HG03439 (cell line): ENCODE measurements at regions not wholly inside any gene's neighbourhood (a gene's known extent, or its start where the extent isn't known, plus 50 kb on each side); places are given as distances from the start of the nearest gene placed in this dataset.
"Not testable (repeated sequence)": the region's sequence is repeated elsewhere in the genome, so short reads cannot be mapped to it uniquely, and the experiment has no call there.

ENCODE experiments used
- ATAC-seq: cut with Tn5 transposase; IDR thresholded peaks from one replicate; pipeline ENCODE4 v1.9.1; 2021; ENCODE audit warnings: mild to moderate bottlenecking, moderate library complexity; ENCODE audit not compliant: unreplicated experiment

DNA sequence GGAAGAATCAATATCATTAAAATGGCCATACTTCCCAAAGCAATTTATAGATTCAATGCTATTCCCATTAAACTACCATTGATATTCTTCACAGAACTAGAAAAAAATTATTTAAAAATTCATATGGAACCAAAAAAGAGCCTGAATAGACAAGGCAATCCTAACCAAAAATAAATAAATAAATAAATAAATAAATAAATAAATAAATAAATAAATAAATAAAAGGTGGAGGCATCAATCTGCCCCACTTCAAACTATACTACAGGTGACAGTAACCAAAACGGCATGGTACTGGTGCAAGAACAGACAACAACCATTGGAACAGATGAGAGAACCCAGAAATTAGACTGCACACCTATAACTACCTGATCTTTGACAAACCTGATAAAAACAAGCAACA, 598.5 kb upstream of the GRM3 start:
- ATAC-seq: not testable (repeated sequence)

DNA sequence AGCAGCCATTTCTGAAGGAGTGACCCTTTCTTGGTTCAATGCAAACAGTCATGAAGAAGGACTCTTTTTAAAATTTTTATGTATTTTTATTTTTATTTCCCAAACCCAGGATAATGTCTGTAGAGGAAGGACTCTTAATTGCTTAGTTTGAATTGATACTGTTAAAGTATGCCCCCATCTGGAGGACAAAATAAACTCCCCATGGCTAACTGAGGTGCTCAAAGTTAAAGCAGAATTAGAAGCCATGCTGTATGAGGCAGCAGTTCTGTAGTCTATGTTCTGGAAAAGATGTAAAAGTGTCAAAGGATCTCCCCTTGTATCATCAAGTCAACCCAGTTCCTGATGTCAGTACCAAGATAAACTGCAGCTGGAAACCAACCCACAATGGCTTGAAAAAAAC, 617.9 kb upstream of the GRM3 start:
- no peak for ATAC-seq

DNA sequence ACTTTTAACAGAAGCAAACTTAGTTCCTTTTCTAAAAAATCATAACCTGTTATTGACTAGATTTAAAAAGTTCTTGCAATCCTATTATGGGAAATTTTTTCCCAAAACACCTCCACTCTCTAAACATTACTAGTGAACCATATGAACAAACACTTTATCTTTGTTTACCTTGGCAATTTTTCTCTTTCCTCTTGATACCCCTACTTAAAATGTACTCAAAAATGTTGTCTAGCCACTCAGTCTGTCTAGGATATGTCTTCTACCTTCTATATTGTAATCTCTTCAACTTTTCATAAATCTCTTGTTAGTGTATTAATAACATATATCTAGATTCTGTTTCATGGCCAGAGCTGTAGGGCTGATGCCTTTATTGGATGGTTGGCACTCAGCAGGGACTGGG, 630.0 kb upstream of the GRM3 start:
- ATAC-seq: no peak

DNA sequence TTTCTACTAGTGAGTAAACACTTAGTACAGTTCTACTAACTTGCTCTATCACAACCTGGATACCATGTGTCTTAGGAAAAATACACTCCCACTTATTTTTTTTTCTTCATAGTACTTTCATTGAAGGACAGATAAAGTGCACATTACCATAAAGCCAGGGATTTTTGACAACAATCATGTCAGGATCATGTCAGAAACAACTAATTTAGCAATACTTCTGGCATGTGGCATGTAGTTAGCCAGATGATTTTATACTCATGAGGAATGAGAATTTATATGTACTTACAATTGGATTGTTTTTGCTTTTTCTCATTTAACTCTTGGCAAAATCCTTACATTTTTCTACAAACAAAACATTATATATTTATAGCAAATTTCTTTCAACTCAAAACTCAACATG, 630.7 kb upstream of the GRM3 start:
- ATAC-seq: no peak

DNA sequence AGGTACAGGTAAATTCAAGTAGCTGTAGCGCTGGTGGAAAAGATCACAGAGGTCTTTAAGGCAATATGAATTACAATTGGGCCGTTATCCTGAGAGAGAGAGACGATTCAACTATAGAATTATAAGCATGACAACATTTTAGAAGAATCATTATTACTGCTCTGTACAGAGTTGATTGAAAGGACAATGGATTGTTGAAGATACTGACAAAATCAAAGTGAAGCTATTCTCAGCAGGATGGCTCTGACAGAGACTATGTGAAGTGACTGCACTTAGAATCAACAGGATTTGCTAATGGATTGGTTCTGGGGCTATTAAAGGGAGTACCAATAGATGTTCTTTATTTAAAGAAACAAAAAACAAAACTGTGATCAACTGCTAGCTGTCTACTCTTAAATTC, 634.8 kb upstream of the GRM3 start:
- ATAC-seq: no peak

DNA sequence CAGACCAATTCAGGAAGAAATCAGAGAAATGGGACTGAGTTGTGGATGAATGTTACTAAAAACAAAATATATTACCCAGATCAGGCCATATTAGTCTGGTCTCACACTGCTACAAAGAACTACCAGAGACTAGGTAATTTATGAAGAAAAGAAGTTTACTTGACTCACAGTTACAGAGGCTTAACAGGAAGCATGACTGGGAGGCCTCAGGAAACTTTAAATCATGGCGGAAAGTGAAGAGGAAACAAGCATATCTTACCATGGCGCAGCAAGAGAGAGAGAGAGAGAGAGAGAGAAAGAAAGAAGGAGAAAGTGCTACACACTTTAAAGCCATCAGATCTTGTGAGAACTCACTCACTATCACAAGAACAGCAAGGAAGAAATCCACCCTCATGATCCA, 636.8 kb upstream of the GRM3 start:
- no peak for ATAC-seq

DNA sequence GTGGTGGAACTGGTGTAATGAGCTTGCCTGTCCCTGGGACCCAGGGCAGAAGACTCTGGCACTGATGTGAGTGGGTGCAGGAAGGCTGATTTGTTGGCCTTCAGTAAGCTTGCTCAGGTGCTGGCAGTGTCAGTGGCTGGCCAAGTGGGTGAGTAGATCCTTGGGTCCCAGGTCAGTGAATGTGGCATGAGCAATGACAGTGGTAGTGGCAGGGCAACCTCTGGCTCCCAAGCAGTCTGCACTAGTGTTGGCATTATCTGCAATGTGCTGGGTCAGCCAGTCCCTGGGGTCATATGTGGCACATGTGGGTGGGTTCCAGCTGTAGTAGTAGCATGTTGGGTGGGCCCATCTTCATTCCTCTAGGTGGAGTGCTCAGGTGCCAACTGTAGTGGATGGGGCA, 640.9 kb upstream of the GRM3 start:
- ATAC-seq: no peak

DNA sequence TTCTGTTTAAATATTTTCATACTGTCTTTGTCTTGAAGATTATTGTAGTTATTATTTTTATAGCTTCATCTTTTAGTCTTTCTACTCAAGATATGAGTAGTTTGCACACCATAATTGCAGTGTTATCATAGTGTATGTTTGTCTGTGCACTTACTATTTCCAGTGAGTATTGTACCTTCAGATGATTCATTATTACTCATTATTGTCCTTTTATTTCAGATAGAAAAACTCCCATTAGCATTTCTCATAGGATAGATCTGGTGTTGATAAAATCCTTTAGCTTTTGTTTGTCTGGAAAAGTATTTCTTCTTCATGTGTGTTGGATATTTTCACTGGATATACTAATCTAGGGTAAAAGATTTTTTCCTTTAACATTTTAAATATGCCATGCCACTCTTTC, 646.2 kb upstream of the GRM3 start:
- no peak for ATAC-seq

DNA sequence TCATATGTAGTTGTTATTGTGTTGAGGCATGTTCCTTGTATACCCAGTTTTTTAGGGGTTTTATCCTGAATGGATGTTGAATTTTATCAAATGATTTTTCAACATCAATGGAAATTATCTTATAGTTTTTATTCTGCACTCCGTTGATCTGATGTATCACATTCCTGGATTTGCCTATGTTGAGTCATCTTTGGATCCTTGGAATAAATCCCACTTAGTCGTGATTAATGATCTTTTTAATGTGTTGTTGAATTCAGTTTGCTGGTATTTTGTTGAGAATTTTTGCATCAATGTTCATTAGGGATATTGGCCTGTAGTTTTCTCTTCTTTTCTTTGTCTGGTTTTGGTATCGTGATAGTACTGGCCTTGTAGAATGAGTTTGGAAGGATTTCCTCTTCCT, 648.6 kb upstream of the GRM3 start:
- ATAC-seq: no peak

DNA sequence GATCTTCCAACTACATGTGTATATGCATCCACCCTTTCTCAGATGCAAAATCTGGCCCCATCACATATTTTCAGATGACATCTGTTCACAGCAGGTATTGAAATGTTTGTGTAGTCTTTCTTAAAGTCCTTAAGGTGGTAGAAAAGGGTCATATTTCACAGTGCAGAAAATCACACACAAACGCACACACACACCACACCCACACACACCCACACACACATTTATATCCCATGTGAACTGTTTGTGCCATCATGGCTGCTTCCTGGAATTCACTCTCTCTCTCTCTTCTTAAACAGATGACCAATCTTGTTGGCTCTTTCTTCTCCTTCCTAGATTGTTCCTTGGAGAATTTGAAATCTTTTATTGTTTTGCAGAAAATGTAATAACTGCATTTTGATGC, 663.0 kb upstream of the GRM3 start:
- no peak for ATAC-seq

DNA sequence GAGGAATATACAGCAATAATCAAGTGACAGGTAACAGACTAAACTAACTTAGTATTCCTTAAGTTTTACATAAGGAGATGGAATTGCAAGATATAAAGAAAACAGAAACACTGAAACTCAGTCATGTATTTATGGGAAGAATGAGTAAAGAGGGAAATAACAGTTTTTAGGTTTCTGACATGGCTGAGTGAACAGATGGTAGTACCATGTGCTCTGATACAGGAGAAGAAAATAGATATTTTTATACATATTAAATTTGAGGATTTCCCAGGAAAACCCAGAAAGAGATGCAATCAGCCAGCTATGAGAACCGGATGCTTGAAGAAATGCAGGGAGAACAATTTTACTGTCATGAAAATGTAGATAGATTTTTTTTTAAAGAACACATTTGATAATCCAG, 669.5 kb upstream of the GRM3 start:
- ATAC-seq: no peak

DNA sequence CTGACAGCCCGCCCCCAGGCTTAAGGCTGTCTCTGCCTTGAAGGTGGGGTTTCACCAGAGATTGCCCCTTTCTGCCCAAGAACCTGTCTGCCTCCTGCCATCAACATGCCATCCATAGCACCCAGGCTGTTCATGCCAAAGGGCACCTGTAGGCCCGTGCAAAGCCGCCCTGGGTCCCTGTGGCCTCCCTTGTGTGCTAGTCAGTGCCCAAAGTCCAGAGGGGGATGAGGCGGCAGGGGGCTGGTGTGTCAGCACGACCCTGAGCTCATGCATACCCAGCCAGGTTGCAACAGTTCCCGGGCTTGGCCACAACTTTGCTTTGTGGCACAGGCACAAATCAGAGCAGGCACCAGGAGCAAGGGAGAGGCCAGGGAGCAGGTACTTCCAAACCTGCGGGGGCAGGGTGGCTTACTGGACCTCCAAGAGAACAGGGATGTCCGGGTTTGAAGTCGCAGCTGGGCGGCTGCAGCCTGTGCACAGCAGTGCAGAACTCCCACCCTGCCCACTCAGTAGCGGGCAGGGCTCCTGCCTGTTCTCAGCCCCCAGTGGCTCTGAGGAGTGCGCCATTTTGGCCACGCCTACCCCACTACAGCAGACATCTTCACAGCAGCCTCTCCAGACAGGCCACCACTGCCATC, 671.1 kb upstream of the GRM3 start:
- no peak for ATAC-seq

DNA sequence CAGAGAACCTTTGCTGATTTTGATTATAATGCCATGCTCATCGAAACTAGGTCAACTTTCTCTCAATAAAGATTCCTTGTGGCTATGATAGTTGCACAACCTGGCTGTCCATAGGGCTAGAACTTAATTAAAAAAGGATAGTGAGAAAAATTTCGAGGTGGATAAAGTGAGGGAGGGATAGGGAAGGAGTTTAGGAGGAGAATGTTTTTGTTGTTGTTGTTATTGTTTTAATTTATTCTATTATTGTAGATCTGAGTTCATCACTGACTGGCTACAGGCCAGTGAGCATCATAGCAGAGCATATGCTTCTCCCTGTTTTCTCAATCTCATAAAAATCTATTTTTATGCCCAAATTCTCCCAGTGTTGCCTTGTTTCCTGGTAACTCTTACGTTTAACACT, 688.7 kb upstream of the GRM3 start:
- ATAC-seq: no peak

DNA sequence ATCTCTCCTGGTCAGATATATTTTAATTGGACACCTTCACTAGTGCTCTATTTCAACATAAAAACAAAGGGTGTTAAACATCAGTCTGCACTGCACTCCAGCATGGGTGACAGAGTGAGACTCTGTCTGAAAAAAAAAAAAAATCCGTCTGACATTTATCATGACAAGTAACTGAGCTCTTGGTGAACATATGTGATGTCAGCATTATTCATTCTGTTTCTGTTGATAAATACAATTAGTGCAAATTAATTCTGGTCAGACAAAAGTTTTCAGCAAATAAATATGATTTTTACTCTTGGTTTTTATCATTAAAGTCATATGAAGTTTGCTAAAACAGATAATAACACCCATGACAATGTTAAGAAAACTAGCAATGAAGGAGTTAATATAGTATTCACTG, 692.8 kb upstream of the GRM3 start:
- no peak for ATAC-seq

DNA sequence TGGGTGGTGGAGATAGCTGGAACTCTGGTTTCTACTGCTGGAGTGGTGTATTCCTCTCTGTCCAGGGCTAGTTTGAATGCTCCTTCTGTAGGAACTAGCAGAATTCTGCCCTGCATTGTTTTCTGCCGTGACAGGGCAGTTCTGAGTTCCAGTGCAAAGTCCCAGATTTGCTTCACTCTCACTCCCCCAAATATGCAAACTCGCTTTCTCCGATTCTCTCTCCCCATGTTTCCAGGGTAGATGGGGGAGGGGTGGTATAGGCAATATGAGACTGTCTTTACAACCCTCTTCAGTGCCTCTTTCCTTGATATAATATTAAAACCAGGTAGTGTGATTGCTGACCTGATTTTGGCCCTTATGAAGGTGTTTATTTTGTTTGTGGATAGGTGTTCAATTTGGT, 693.3 kb upstream of the GRM3 start:
- ATAC-seq: no peak

DNA sequence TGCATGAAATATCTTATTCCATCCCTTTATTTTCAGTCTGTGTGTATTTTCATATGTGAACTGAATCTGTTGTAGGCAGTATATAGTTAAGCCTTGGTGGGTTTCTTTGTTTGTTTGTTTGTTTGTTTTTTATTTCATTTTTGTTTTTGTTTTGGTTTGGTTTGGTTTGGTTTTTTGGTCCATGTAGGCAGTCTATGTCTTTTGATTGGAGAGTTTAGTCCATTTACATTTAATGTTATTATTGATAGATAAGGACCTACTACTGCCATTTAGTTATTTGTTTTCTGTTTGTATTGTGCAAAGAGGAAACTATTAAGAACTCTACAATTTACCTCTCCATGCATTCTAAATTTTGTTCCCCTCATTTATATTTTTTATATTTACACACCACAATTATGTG, 695.9 kb upstream of the GRM3 start:
- no peak for ATAC-seq

DNA sequence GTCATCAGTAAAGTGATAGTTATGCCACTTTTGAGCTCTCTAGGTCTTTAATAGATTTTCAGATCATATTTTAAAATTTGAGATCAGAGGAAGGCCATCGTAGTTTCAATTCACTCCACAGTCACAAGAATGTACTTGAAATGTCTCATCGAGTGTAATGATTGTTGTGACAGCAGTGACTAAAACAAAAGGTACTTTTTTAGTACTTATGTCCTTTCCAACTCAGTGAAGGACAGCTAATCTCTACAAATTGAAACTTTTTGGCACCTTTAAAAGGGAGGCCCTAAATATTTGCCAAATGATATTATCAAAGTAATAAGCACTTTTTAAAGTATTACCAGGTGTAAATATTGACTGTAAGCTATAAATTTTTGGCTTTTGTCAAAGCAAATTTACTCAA, 702.9 kb upstream of the GRM3 start:
- no peak for ATAC-seq

DNA sequence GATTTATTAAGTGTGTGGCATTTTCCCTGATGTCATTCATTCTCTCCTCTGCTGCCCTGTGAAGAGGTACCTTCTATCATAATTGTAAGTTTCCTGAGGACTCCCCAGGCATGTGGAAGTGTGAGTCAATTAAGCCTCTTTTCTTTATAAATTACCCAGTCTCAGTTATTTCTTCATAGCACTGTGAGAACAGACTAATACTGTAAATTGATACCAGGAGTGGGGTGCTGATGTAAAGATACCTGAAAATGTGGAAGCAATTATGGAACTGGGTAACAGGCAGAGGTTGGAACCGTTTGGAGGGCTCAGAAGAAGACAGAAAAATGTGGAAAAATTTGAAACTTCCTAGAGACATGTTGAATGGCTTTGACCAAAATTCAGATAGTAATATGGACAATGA, 711.8 kb upstream of the GRM3 start:
- ATAC-seq: no peak

DNA sequence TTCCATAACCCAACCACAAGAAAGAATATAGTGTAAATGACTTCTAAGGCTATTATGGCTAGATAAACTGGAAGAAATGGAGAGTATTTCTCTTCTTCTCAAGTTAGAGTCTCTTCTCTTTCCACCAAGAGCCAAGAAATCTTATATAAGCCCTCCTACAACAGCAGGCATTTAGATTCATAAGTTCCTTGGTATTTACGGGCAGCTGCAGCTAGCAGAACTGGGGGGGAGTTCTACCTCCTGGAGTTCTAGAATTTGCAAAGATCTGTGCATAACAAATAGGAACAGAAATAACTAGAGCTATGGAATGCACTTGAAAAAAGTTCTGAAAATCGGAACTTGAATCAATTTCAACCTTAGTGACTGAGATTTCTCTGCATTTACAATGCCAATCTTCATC, 715.2 kb upstream of the GRM3 start:
- no peak for ATAC-seq

DNA sequence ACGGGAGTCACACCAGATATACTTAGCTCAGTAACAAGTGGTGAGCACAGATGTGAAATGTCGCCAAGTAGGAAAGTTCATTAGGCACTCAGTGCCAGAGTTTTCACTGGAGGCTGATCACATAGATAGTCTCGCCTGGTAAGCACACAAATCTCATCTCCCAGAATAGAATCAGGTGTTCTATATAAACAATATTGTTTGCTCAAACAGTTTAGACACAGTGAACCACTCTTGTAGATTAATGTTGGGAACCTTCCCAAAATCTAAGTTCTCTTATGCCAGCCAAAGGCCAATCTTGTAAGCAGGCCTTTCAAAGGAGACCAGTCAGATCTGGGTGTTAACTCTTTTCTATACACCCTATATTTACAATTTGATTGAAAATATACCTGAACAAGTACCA, 716.5 kb upstream of the GRM3 start:
- ATAC-seq: no peak

DNA sequence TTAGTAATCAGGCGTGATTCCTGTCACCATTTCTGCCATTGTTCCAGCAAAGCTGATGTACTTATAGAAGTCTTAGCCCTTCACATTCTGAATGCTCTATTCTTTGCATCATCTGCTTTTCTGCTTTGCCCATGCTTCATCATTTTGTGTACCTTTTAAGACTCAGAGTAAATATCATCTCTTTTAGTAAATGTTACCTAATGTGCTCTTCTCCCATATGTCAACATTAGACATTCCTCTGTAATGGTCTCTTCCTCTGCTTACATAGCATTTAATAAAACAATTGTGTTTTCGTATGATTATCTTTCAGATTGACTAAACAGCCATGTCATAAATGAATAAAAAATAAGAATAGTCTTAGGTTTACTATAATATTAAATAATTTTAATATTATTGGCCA, 719.6 kb upstream of the GRM3 start:
- ATAC-seq: no peak

DNA sequence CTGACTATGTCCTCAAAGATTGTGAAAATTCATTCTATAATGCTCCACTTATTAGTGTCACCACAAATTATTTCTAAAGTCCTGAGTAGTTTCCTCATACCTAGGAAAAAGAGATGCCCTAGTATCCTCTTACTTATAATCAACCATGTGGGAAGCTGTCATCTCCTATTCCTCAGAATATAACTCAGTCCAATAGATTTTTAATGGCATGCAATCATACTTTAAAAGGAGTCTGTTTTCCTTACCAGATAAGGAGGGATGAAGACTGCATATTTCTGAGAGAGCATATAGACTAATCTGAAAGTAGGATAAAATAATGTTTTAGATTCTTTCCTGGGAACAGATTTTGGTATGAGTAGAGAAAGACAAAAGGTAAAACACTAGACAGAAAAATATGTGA, 727.7 kb upstream of the GRM3 start:
- ATAC-seq: no peak

DNA sequence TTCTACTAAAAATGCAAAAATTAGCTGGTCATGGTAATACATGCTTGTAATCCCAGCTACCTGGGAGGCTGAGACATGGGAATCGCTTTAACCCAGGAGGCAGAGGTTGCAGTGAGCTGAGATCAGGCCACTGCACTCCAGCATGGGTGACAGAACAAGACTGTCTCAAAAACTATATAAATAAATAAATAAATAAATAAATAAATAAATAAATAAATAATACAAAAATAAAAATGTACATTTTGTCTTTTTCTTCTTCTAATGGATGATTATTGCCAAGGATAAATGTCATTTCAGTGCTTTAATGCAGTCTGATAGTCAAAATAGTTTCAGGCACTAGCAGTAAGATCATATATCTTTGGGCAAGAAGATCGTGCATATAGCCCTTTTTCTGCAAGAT, 727.6 kb upstream of the SEMA3D start:
- no peak for ATAC-seq

DNA sequence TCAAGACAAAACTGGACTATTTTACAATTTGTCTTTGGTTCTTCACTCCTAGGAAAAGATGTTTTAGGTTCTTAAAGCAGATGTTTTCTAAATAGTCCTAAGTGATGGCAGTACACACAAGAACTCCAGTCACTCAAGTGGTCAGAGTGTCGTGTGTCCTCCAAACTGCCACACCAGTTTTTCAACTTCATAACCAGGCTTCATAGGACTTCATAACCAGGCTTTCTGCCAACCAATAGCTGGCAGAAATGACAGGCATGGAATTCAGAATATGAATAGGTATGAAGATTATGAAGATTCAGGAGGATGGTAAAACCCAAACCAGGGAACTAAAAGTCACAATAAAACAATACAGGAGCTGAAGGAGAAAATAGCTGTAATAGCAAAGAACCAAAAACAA, 721.2 kb upstream of the SEMA3D start:
- no peak for ATAC-seq
